HEK293 (cell line): ENCODE measurements at regions not wholly inside any gene's neighbourhood (a gene's known extent, or its start where the extent isn't known, plus 50 kb on each side); places are given as distances from the start of the nearest gene placed in this dataset.

Experiments used
- CTCF ChIA-PET: fragments of 350-600 bp; formaldehyde crosslinking; extraction: SDS; loops from one replicate; lab custom pipeline; 2021; ENCODE audit warnings: antibody characterized with exemption; lab: Yijun Ruan, JAX
- POLR2A ChIA-PET: fragments of 300-600 bp; formaldehyde crosslinking; extraction: SDS; loops from one replicate; lab custom pipeline; 2020; ENCODE audit warnings: antibody characterized with exemption, inconsistent platforms; lab: Yijun Ruan, JAX
- H3K27ac ChIP-seq: fragments of 200-500 bp; sonication (Bioruptor generic); 2 replicates; pipeline ENCODE4 v1.5.1; 2014; ENCODE audit warnings: low read depth, low read length, control low read depth, inconsistent platforms; ENCODE audit errors: extremely low read depth
- H3K36me3 ChIP-seq, 2 experiments: fragments of 200-500 bp in 1 of 2; sonication (Bioruptor generic) in 1 of 2; 1 replicate in 1 of 2; 2 replicates in 1 of 2; pipeline ENCODE4 v1.5.1; 2014 to 2017; ENCODE audit warnings: inconsistent platforms in 2 of 2, low read length in 2 of 2; ENCODE audit not compliant: control insufficient read depth in 2 of 2, insufficient read depth in 1 of 2
- H3K4me1 ChIP-seq: fragments of 200-500 bp; sonication (Bioruptor generic); 2 replicates; pipeline ENCODE4 v1.5.1; 2014; ENCODE audit warnings: mild to moderate bottlenecking, low read length, inconsistent platforms; ENCODE audit not compliant: control insufficient read depth, insufficient read depth
- H3K4me3 ChIP-seq: 2 replicates; pipeline ENCODE4 v1.5.1; 2011; ENCODE audit warnings: low read depth, mild to moderate bottlenecking, control low read depth, low read length, moderate library complexity
- H3K9me3 ChIP-seq: fragments of 200-500 bp; sonication (Bioruptor generic); 2 replicates; pipeline ENCODE4 v1.5.1; 2014; ENCODE audit warnings: low read depth, low read length, inconsistent platforms; ENCODE audit not compliant: control insufficient read depth, insufficient read depth
- BCL11A ChIP-seq: fragments of 450-650 bp; formaldehyde crosslinking; IDR thresholded peaks from 2 replicates; pipeline ENCODE4 v1.5.1; 2016; ENCODE audit warnings: low read depth, missing biosample characterization, missing genetic modification characterization
- BCL11B ChIP-seq: fragments of 450-650 bp; formaldehyde crosslinking; IDR thresholded peaks from 2 replicates; pipeline ENCODE4 v1.5.1; 2016; ENCODE audit warnings: low read depth, missing biosample characterization, missing genetic modification characterization
- MEIS1 ChIP-seq: sonication (generic); formaldehyde crosslinking; IDR thresholded peaks from 2 replicates; pipeline ENCODE4 v1.8.1; 2022; ENCODE audit warnings: missing genetic modification reagents, mild to moderate bottlenecking, borderline replicate concordance
- MYNN ChIP-seq: fragments of 450-650 bp; formaldehyde crosslinking; IDR thresholded peaks from 2 replicates; pipeline ENCODE4 v1.5.1; 2016; ENCODE audit warnings: missing biosample characterization, missing genetic modification characterization, borderline replicate concordance
- MZF1 ChIP-seq: fragments of 450-650 bp; formaldehyde crosslinking; IDR thresholded peaks from 2 replicates; pipeline ENCODE4 v1.5.1; 2017; ENCODE audit warnings: missing biosample characterization, missing genetic modification characterization, borderline replicate concordance
- ZBTB11 ChIP-seq: fragments of 450-650 bp; formaldehyde crosslinking; conservative IDR thresholded peaks from 2 replicates; pipeline ENCODE4 v1.5.1; 2016; ENCODE audit warnings: low read depth, missing biosample characterization, missing genetic modification characterization
- ZBTB26 ChIP-seq: fragments of 450-650 bp; formaldehyde crosslinking; optimal IDR thresholded peaks from 2 replicates; pipeline ENCODE3; 2016; ENCODE audit warnings: missing biosample characterization, mild to moderate bottlenecking, missing genetic modification characterization
- ZBTB48 ChIP-seq: fragments of 450-650 bp; formaldehyde crosslinking; IDR thresholded peaks from 2 replicates; pipeline ENCODE4 v1.5.1; 2016; ENCODE audit warnings: missing biosample characterization, missing genetic modification characterization
- ZNF211 ChIP-seq: fragments of 450-650 bp; formaldehyde crosslinking; IDR thresholded peaks from 2 replicates; pipeline ENCODE4 v1.5.1; 2016; ENCODE audit warnings: low read depth, missing biosample characterization, missing genetic modification characterization
- ZNF223 ChIP-seq: fragments of 450-650 bp; formaldehyde crosslinking; IDR thresholded peaks from 2 replicates; pipeline ENCODE4 v1.5.1; 2016; ENCODE audit warnings: missing biosample characterization, missing genetic modification characterization
- ZNF394 ChIP-seq: fragments of 450-650 bp; formaldehyde crosslinking; IDR thresholded peaks from 2 replicates; pipeline ENCODE4 v1.5.1; 2016; ENCODE audit warnings: missing biosample characterization, missing genetic modification characterization, mild to moderate bottlenecking, moderate library complexity, borderline replicate concordance
- ZNF626 ChIP-seq: fragments of 450-650 bp; sonication (Bioruptor Pico); formaldehyde crosslinking; IDR thresholded peaks from 2 replicates; pipeline ENCODE4 v1.5.1; 2018; ENCODE audit warnings: missing biosample characterization, missing genetic modification characterization, inconsistent platforms
- ZSCAN23 ChIP-seq: fragments of 450-650 bp; formaldehyde crosslinking; IDR thresholded peaks from 2 replicates; pipeline ENCODE4 v1.5.1; 2016; ENCODE audit warnings: missing biosample characterization, missing genetic modification characterization
- ZXDB ChIP-seq: fragments of 450-650 bp; formaldehyde crosslinking; IDR thresholded peaks from 2 replicates; pipeline ENCODE4 v1.5.1; 2016; ENCODE audit warnings: missing biosample characterization, missing genetic modification characterization
- TF ChIP-seq, protein P1 (sequence below): fragments of 450-650 bp; formaldehyde crosslinking; IDR thresholded peaks from 2 replicates; pipeline ENCODE4 v1.5.1; 2016; ENCODE audit warnings: missing biosample characterization, missing genetic modification characterization
- TF ChIP-seq, protein P2 (sequence below): fragments of 450-650 bp; formaldehyde crosslinking; IDR thresholded peaks from 2 replicates; pipeline ENCODE4 v1.5.1; 2017; ENCODE audit warnings: missing biosample characterization, missing genetic modification characterization
- TF ChIP-seq, protein P3 (sequence below): fragments of 450-650 bp; formaldehyde crosslinking; IDR thresholded peaks from 2 replicates; pipeline ENCODE4 v1.5.1; 2017; ENCODE audit warnings: missing biosample characterization, missing genetic modification characterization
- TF ChIP-seq, protein P4 (sequence below): fragments of 450-650 bp; formaldehyde crosslinking; IDR thresholded peaks from 2 replicates; pipeline ENCODE4 v1.5.0; 2017; ENCODE audit warnings: missing biosample characterization, missing genetic modification characterization, borderline replicate concordance

GRCh38 chr11:96885912-96886311 lies 496.1 kb downstream of the JRKL start:
- Histone ChIP-seq H3K36me3 (no peaks in the 10 kb centered on the region), H3K4me3 (no peak overlapping the region), H3K9me3 (no peaks in the 10 kb centered on the region), H3K4me1 (no peaks in the 10 kb centered on the region), H3K27ac (no peak overlapping the region)
- TF ChIP-seq MEIS1 (CRISPR knock-in tag) (no peak), MZF1 (no peak), ZBTB11 (tag by site-specific recombination) (no peak), ZSCAN23 (tag by site-specific recombination) (no peak), ZXDB (no peak), BCL11A (no peak), BCL11B (tag by site-specific recombination) (no peak), ZNF394 (tag by site-specific recombination) (no peak), ZNF626 (tag by site-specific recombination) (no peak)
- TF ChIP-seq, protein P1, sequence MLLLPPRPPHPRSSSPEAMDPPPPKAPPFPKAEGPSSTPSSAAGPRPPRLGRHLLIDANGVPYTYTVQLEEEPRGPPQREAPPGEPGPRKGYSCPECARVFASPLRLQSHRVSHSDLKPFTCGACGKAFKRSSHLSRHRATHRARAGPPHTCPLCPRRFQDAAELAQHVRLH: no peak
- CTCF ChIA-PET: no interaction called here
- POLR2A ChIA-PET: no interaction called here

DNA sequence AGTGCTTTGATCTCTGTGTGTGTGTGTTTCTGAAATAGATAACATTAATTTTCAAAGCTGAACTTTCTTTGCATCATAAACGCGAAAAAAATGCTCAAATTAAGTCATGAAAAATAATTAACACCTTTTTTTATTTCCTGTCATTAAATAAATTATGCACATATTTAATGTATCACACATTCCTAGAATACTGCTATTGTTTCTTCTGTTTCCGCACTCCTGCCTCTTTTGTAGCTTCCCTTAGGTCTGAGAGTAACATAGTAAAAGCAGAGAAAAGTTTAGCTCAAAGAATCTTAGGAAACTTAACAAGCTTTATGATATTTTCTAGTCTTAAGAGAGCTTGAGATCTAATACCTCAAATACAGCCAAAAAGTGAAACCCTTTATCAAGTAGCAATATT lies 504.2 kb downstream of the JRKL start:
- Histone ChIP-seq H3K4me1 (no peaks in the 10 kb centered on the region), H3K36me3 (no peaks in the 10 kb centered on the region)
- no peak for TF ChIP-seq ZNF223 (tag by site-specific recombination)
- TF ChIP-seq, protein P2, sequence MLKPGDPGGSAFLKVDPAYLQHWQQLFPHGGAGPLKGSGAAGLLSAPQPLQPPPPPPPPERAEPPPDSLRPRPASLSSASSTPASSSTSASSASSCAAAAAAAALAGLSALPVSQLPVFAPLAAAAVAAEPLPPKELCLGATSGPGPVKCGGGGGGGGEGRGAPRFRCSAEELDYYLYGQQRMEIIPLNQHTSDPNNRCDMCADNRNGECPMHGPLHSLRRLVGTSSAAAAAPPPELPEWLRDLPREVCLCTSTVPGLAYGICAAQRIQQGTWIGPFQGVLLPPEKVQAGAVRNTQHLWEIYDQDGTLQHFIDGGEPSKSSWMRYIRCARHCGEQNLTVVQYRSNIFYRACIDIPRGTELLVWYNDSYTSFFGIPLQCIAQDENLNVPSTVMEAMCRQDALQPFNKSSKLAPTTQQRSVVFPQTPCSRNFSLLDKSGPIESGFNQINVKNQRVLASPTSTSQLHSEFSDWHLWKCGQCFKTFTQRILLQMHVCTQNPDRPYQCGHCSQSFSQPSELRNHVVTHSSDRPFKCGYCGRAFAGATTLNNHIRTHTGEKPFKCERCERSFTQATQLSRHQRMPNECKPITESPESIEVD (tag by site-specific recombination): no peak
- no peak for TF ChIP-seq MYNN
- no peak for TF ChIP-seq MZF1
- no peak for TF ChIP-seq ZBTB48 (tag by site-specific recombination)
- TF ChIP-seq, protein P3, sequence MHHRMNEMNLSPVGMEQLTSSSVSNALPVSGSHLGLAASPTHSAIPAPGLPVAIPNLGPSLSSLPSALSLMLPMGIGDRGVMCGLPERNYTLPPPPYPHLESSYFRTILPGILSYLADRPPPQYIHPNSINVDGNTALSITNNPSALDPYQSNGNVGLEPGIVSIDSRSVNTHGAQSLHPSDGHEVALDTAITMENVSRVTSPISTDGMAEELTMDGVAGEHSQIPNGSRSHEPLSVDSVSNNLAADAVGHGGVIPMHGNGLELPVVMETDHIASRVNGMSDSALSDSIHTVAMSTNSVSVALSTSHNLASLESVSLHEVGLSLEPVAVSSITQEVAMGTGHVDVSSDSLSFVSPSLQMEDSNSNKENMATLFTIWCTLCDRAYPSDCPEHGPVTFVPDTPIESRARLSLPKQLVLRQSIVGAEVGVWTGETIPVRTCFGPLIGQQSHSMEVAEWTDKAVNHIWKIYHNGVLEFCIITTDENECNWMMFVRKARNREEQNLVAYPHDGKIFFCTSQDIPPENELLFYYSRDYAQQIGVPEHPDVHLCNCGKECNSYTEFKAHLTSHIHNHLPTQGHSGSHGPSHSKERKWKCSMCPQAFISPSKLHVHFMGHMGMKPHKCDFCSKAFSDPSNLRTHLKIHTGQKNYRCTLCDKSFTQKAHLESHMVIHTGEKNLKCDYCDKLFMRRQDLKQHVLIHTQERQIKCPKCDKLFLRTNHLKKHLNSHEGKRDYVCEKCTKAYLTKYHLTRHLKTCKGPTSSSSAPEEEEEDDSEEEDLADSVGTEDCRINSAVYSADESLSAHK (tag by site-specific recombination): no peak
- TF ChIP-seq ZNF211 (tag by site-specific recombination): no peak
- TF ChIP-seq, protein P4, sequence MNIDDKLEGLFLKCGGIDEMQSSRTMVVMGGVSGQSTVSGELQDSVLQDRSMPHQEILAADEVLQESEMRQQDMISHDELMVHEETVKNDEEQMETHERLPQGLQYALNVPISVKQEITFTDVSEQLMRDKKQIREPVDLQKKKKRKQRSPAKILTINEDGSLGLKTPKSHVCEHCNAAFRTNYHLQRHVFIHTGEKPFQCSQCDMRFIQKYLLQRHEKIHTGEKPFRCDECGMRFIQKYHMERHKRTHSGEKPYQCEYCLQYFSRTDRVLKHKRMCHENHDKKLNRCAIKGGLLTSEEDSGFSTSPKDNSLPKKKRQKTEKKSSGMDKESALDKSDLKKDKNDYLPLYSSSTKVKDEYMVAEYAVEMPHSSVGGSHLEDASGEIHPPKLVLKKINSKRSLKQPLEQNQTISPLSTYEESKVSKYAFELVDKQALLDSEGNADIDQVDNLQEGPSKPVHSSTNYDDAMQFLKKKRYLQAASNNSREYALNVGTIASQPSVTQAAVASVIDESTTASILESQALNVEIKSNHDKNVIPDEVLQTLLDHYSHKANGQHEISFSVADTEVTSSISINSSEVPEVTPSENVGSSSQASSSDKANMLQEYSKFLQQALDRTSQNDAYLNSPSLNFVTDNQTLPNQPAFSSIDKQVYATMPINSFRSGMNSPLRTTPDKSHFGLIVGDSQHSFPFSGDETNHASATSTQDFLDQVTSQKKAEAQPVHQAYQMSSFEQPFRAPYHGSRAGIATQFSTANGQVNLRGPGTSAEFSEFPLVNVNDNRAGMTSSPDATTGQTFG (tag by site-specific recombination): no peak
- no peak for TF ChIP-seq ZBTB26 (tag by site-specific recombination)
- TF ChIP-seq, all 188 proteins: peak for 0
- H3K4me3 ChIP-seq: no peak overlapping the region
- ChIA-PET POLR2A (no interaction called here), CTCF (interaction anchor here (0.6 kb wide), 1 partner anchor 168 kb away, joined by 3 read pairs; no protein-coding TSS in a partner anchor)
- H3K9me3 ChIP-seq: no peaks in the 10 kb centered on the region
- H3K27ac ChIP-seq: no peak overlapping the region
